ENCODE measurements at regions not wholly inside any gene's neighbourhood (a gene's known extent, or its start where the extent isn't known, plus 50 kb on each side); places are given as distances from the start of the nearest gene placed in this dataset.

DNA sequence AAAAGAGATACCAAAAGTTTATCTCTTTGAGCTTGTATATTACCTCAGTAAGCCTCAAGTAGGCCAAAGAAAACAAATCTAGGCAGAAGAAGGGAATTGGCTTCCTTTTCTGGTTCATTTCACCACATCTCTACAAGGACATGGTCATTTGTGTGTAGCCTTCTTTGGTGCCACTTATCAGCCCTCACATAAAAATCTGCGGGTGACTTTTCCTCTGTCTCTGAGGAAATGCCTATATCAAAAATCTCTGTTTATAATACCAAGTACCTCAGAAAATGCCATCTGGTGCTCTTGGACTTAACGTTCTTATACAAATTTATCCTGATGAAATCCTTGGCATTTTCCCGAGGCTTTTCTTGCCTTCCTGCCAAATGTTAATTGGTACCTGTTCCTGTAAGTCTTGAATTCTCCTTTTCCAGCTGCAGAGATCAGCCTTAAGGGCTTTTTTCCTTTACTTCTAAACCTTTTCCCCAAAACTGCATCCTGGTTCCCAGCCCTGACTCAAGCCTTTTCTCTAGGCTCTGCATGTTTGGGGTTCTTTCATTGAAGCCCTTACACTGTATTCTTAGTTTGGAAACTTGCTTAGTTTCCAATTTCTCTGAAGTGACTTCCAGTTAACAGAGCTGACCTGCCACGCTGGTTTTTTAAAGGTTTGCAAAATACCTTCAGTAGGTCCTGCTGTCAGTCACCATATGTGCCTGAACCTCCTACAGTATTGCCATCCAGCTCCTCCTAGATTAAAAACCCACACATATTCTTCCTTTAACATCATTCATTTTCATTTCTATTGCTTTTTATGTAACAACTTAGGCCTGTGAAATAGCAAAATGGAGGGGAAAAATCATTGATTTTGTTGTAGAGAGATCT is 191.2 kb upstream of the PREP start:
- Mint-ChIP-seq H3K4me3 (no peak overlapping the region), H3K27ac (no peak overlapping the region), H3K36me3 (ENCODE audit: low read depth) (peaks cover 16% of the 10 kb centered on the region), H3K27me3 (ENCODE audit: insufficient read depth) (peaks cover 2% of the 10 kb centered on the region), H3K9me3 (peaks cover 6% of the 10 kb centered on the region), H3K4me1 (ENCODE audit: low read depth) (peaks cover 78% of the 10 kb centered on the region)
- intact Hi-C loops (cut with micrococcal nuclease), result no loop called here
- DNase-seq (ENCODE audit: low spot score), result no peak

DNA sequence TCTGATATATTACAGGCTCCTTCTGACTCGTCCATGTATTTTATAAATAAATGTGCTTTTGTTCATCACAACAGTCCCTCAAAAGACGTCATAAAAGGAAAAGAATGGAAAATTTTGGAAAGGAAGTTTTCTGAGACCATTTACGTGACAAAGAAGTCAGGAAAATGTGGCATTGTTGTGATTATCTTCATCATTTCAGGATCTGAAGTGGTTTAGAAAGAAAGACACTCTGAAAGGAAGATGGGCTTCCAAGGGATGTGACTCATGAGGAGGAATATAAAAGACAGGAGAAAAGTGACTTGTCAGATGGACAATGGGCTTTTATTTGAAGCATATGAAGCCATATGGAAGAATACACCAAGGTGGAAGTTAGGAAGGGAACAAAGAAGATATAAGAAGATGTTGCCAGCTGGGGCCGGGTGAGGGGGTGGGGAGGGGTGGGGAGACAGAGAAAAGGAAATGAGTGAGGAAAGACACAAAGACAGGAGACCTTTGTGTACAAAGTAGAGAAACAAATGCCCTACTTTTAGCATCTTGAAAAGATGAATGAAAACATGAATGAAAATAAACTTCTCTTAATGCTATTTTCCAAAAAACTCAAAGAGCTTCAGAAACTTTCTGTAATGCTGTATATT is 190.3 kb upstream of the PREP start:
- intact Hi-C loops (cut with micrococcal nuclease), result no loop called here
- Mint-ChIP-seq H3K36me3 (ENCODE audit: low read depth) (peaks cover 14% of the 10 kb centered on the region), H3K4me3 (no peak overlapping the region), H3K27ac (peak overlapping the region; percentile 23), H3K9me3 (peaks cover 1% of the 10 kb centered on the region), H3K4me1 (ENCODE audit: low read depth) (peaks cover 81% of the 10 kb centered on the region), H3K27me3 (ENCODE audit: insufficient read depth) (peaks cover 2% of the 10 kb centered on the region)
- DNase-seq (ENCODE audit: low spot score), result no peak

DNA sequence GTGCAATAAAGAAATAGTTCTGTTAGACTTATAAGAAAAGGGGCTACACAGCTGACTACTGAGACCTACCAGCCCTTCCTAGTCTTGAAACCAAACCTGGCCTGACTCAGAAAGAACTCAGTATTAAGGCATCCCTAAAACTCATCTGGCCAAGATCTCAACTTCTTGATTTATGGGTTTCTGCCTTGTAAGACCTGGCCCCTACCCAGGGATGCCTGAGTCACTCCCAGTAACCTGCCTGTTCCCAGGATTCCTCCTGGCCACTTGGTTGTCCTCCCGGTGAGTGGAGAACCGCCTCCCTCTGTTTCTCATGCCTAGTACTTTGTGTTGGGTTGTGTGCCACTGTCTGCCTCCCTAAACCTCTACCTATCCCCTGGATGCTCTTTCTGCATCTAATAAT is 189.4 kb upstream of the PREP start:
- no peak for DNase-seq (ENCODE audit: low spot score)
- Mint-ChIP-seq H3K36me3 (ENCODE audit: low read depth) (peaks cover 14% of the 10 kb centered on the region), H3K4me3 (no peak overlapping the region), H3K27me3 (ENCODE audit: insufficient read depth) (peaks cover under 1% of the 10 kb centered on the region), H3K4me1 (ENCODE audit: low read depth) (peaks cover 81% of the 10 kb centered on the region), H3K9me3 (no peaks in the 10 kb centered on the region), H3K27ac (no peak overlapping the region)
- intact Hi-C loops (cut with micrococcal nuclease), result no loop called here

DNA sequence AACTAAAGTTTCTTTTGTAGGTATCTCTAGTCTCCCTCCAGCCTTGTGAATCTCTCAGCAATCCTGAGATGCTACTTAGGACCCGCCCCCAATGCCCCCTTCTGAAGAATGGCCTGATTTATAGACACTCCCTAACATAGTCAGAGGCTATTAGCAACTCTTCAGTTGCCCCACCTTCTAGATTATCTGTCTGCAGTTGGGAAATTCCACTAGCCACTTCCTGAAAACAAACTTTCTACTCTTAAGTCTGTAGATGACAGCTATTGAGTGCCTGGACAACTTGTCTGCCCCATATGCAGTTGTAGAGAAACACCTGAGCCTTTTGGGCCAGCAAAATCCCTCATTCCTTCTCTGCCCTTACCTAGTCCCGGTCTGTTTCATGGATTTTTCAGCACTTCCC is 188.2 kb upstream of the PREP start:
- Mint-ChIP-seq H3K9me3 (no peaks in the 10 kb centered on the region), H3K36me3 (ENCODE audit: low read depth) (peaks cover 14% of the 10 kb centered on the region), H3K4me1 (ENCODE audit: low read depth) (peaks cover 82% of the 10 kb centered on the region), H3K27ac (peak overlapping the region; percentile 57), H3K27me3 (ENCODE audit: insufficient read depth) (no peaks in the 10 kb centered on the region), H3K4me3 (peak overlapping the region; percentile 45)
- intact Hi-C loops (cut with micrococcal nuclease), result loop anchor here (1.0 kb wide), 2 partner anchors 10 to 55 kb away; no protein-coding TSS in a partner anchor
- DNase-seq (ENCODE audit: low spot score), result peak; percentile 27

DNA sequence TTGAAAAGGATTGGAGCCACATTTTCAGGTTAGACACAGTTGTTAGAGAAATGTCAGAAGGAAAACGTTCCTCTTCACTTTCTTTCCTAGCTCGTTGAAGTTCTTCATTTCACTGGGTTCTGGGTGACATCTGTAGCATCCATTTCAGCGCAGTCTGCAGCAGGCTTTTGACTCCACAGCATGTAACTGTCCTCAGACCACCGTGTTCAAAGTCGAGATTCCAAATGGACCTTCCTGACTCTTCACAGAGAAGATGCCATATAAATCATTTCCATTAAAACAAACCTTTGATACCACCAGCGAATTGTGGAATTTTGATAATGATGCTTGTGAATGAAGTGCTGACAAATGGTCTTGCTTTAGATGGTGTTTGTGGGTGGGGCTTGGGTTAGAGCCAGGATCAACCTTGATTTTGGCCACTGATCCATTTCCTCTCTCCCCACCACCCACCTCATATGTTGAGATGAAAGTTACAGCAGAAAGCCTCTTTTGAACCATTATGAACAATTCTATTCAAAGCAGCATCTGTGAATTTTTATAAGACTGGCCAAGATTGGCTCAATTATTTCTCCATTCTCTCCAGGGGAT is 185.3 kb upstream of the PREP start:
- Mint-ChIP-seq H3K27ac (peak overlapping the region; percentile 41), H3K36me3 (ENCODE audit: low read depth) (peaks cover 12% of the 10 kb centered on the region), H3K4me3 (peak overlapping the region; percentile 37), H3K9me3 (no peaks in the 10 kb centered on the region), H3K27me3 (ENCODE audit: insufficient read depth) (peaks cover 3% of the 10 kb centered on the region), H3K4me1 (ENCODE audit: low read depth) (peaks cover 60% of the 10 kb centered on the region)
- no peak for DNase-seq (ENCODE audit: low spot score)
- intact Hi-C loops (cut with micrococcal nuclease), result no loop called here

DNA sequence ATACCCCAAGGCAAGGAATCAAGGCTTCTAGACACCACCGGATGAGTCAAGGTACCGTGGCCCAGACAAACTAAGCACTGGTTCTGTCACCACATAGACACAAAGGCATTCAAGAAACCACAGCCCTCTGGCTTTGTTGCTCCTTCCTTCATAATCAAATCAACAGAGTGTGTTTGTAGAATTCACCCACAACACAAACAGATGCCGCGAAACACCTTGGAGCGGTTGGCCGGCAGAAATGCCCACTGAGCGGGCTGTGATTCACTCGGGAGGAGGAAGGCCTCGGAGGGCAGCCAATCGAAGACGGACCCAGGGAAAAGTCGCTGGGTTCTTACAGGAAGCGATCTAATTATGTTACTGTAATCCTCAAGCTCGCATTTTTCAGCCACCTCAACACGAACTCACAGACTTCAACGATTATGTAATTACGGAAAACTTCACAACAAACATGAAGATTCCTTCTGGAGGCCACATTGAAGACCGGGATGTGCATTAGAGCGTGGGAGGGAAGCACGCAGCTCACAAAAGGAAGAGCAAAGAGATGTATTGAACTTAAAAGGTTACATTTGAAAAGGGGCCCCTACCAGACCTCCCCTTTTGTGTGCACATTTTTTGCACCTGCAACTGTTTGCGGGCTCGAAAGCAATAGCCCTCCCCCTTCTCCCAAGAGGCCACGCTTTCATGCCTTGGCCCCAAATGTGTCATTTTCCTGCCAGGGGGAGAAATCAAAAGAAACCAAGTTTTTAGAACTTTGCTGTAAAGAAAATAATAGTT is 184.7 kb upstream of the PREP start:
- H3K27ac Mint-ChIP-seq, result peak overlapping the region; percentile 73
- H3K4me3 Mint-ChIP-seq, result peak overlapping the region; percentile 51
- intact Hi-C loops (cut with micrococcal nuclease), result no loop called here
- H3K36me3 Mint-ChIP-seq (ENCODE audit: low read depth), result peaks cover 8% of the 10 kb centered on the region
- peaks cover under 1% of the 10 kb centered on the region for H3K9me3 Mint-ChIP-seq
- H3K27me3 Mint-ChIP-seq (ENCODE audit: insufficient read depth), result peaks cover 3% of the 10 kb centered on the region
- DNase-seq (ENCODE audit: low spot score), result peak; percentile 19
- H3K4me1 Mint-ChIP-seq (ENCODE audit: low read depth), result peaks cover 53% of the 10 kb centered on the region

DNA sequence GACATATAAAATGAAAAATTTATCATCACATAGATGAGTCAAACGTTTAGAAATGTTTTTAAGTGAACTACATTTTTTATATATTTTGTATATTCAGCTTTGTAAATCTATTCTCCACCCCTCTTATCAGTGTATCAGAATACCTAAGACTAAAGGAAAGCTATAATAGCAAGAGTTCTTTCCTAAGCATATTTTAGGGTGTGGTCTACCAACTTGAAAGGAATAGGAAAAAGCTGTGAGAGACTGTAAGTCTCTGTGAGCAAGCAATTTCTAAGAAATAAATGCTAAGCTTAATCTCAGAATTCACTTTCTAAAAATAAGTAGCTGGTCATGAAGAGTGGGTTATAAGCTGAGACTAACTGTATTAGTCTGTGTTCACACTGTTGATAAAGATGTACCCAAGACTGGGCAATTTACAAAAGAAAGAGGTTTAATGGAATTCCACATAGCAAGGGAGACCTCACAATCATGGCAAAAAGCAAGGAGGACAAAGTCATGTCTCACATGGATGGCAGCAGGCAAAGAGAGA is 175.4 kb upstream of the PREP start:
- intact Hi-C loops (cut with micrococcal nuclease), result no loop called here
- Mint-ChIP-seq H3K4me3 (no peak overlapping the region), H3K36me3 (ENCODE audit: low read depth) (peaks cover 17% of the 10 kb centered on the region)

DNA sequence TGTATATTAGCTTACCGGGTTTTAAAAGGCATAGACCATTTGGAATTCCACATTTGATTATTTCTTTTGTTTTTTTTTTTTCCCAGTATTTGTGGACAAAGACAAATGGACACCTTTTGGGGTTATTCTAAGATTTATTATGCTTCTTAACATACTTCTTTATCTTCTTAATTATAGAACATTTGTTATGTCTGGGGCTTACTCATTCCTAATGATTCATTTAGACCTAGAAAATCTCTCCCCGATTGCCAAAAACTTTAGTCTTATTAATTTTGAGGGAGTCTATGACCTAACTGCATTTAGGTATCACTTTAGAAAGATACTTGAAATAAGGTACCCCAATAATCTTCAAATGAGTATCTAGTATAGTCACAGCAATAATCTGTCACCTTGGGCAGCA is 170.7 kb upstream of the PREP start:
- H3K4me1 Mint-ChIP-seq (ENCODE audit: low read depth), result peaks cover 7% of the 10 kb centered on the region
- H3K27me3 Mint-ChIP-seq (ENCODE audit: insufficient read depth), result peaks cover 47% of the 10 kb centered on the region
- no peak overlapping the region for H3K4me3 Mint-ChIP-seq
- no peak for DNase-seq (ENCODE audit: low spot score)
- intact Hi-C loops (cut with micrococcal nuclease), result no loop called here
- no peak overlapping the region for H3K27ac Mint-ChIP-seq
- peaks cover 11% of the 10 kb centered on the region for H3K9me3 Mint-ChIP-seq
- peaks cover 8% of the 10 kb centered on the region for H3K36me3 Mint-ChIP-seq (ENCODE audit: low read depth)

More for the DNA sequence above, 175.4 kb upstream of the PREP start:
- peak overlapping the region; percentile 45 for H3K27ac Mint-ChIP-seq
- peaks cover 30% of the 10 kb centered on the region for H3K27me3 Mint-ChIP-seq (ENCODE audit: insufficient read depth)
- H3K9me3 Mint-ChIP-seq, result peaks cover 21% of the 10 kb centered on the region
- no peak for DNase-seq (ENCODE audit: low spot score)
- peaks cover 9% of the 10 kb centered on the region for H3K4me1 Mint-ChIP-seq (ENCODE audit: low read depth)

DNA sequence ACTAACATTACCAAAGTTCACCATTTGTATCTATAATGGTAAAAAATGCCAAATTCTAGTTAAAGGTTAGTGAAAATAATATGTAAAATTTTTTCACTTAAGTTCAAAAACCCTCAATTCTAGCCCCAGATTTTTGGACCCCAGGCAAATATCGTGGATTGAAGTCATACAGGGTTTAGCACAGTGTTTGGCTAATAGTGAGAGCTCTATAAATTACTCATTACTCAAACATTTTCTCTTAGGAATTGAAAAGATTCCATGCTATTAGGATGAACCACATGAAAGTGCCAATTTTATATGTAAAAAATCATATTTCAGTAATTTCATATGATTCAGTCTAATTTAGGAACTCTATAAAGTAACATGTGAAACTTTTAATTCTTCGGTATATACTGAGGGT is 170.3 kb upstream of the PREP start:
- intact Hi-C loops (cut with micrococcal nuclease), result no loop called here
- Mint-ChIP-seq H3K4me1 (ENCODE audit: low read depth) (peaks cover 3% of the 10 kb centered on the region), H3K27me3 (ENCODE audit: insufficient read depth) (peaks cover 49% of the 10 kb centered on the region), H3K9me3 (peaks cover 11% of the 10 kb centered on the region), H3K4me3 (no peak overlapping the region), H3K36me3 (ENCODE audit: low read depth) (peaks cover 9% of the 10 kb centered on the region), H3K27ac (no peak overlapping the region)
- DNase-seq (ENCODE audit: low spot score), result no peak

DNA sequence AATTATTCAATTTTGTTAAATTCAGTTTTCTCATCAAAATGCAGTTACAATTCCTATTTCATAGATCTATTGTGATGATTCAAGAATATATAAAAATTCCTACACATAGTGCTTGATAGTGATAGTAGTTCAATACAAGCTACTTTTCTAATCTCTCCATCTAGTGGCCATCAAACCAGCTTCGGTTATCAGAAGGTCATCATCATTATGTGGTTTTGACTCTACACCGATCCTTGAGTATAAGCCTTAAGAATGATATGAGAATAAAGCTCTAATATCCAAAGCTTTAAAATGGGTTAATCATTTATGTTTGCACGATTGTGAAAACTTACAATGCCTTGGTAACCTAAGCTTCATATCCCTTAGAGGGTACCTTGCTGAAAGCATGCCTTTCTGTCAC is 167.5 kb upstream of the PREP start:
- Mint-ChIP-seq H3K27ac (no peak overlapping the region), H3K4me1 (ENCODE audit: low read depth) (peaks cover 14% of the 10 kb centered on the region), H3K4me3 (no peak overlapping the region), H3K27me3 (ENCODE audit: insufficient read depth) (peaks cover 45% of the 10 kb centered on the region), H3K36me3 (ENCODE audit: low read depth) (peaks cover 4% of the 10 kb centered on the region), H3K9me3 (peaks cover 11% of the 10 kb centered on the region)
- intact Hi-C loops (cut with micrococcal nuclease), result no loop called here
- no peak for DNase-seq (ENCODE audit: low spot score)

DNA sequence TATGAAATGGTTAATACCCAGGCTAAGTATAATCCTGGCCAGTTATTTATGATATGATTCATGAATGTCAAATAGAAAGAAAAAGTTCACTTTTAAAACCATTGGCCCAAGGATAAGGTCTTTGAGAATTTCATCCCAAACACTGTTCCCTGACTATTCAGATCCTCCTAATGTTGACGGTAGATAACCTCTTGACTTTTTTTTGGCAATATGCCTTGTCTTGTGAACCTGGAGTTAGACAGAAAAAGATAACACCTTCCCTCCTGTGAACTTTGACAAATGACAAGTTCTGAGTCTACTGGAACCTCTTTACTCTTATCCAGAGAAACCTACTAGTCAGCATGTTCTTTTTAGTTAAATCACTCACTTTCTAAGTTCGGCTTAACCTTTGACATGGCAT is 166.8 kb upstream of the PREP start:
- intact Hi-C loops (cut with micrococcal nuclease), result no loop called here
- peaks cover 14% of the 10 kb centered on the region for H3K4me1 Mint-ChIP-seq (ENCODE audit: low read depth)

DNA sequence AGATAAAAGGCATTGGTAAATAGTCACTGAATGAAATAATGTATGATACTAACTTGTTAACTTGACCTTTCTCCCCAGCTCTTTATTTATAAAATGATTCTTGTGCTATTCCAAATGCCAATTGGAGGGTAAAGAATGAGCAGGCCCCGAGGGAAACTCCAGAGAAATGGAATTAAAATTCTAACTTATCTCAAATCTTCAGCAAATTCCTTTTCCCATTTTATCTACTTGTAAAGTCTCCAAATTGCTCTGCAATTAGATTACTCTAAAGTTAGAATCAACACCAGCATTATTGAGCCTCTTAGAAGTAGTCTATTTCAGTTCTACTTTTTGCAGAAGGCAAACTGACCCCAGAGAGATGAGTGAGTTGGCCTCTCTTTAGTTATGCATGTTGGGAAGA is 165.9 kb upstream of the PREP start:
- Mint-ChIP-seq H3K4me1 (ENCODE audit: low read depth) (peaks cover 14% of the 10 kb centered on the region), H3K9me3 (peaks cover 9% of the 10 kb centered on the region), H3K4me3 (no peak overlapping the region), H3K36me3 (ENCODE audit: low read depth) (peaks cover 4% of the 10 kb centered on the region), H3K27me3 (ENCODE audit: insufficient read depth) (peaks cover 30% of the 10 kb centered on the region), H3K27ac (no peak overlapping the region)
- intact Hi-C loops (cut with micrococcal nuclease), result no loop called here
- no peak for DNase-seq (ENCODE audit: low spot score)

More for the DNA sequence above, 166.8 kb upstream of the PREP start:
- H3K27me3 Mint-ChIP-seq (ENCODE audit: insufficient read depth), result peaks cover 40% of the 10 kb centered on the region
- H3K27ac Mint-ChIP-seq, result no peak overlapping the region
- H3K9me3 Mint-ChIP-seq, result peaks cover 11% of the 10 kb centered on the region
- DNase-seq (ENCODE audit: low spot score), result no peak
- peaks cover 4% of the 10 kb centered on the region for H3K36me3 Mint-ChIP-seq (ENCODE audit: low read depth)
- no peak overlapping the region for H3K4me3 Mint-ChIP-seq
